Chondrocyte (in vitro differentiated cells): ENCODE measurements at regions not wholly inside any gene's neighbourhood (a gene's known extent, or its start where the extent isn't known, plus 50 kb on each side); places are given as distances from the start of the nearest gene placed in this dataset.

Source experiments
- DNase-seq: peaks from one replicate; pipeline ENCODE4 v3.0.0; 2021; ENCODE audit warnings: mixed read lengths, low spot score
- H3K27ac Mint-ChIP-seq: one replicate; pipeline ENCODE4 v1.8.0; 2021; ENCODE audit warnings: mild to moderate bottlenecking, moderate library complexity, mixed read lengths; ENCODE audit not compliant: unreplicated experiment
- H3K27me3 Mint-ChIP-seq: 2 replicates; pipeline ENCODE4 v1.8.0; 2021; ENCODE audit warnings: low read depth, mixed read lengths
- H3K36me3 Mint-ChIP-seq: 2 replicates; pipeline ENCODE4 v1.8.0; 2021; ENCODE audit warnings: low read depth, mixed read lengths
- H3K4me1 Mint-ChIP-seq: 2 replicates; pipeline ENCODE4 v1.8.0; 2021; ENCODE audit warnings: low read depth, mild to moderate bottlenecking, mixed read lengths
- H3K4me3 Mint-ChIP-seq: one replicate; pipeline ENCODE4 v1.8.0; 2021; ENCODE audit warnings: mild to moderate bottlenecking, moderate library complexity, mixed read lengths; ENCODE audit not compliant: unreplicated experiment
- H3K9me3 Mint-ChIP-seq: 2 replicates; pipeline ENCODE4 v1.8.0; 2021; ENCODE audit warnings: low read depth, mixed read lengths
- TF ChIP-seq, protein P1 (sequence below): fragments of 200-600 bp; sonication (generic); IDR thresholded peaks from 2 replicates; pipeline ENCODE4 v1.5.0; 2021; ENCODE audit warnings: antibody characterized with exemption, mild to moderate bottlenecking, moderate library complexity

DNA sequence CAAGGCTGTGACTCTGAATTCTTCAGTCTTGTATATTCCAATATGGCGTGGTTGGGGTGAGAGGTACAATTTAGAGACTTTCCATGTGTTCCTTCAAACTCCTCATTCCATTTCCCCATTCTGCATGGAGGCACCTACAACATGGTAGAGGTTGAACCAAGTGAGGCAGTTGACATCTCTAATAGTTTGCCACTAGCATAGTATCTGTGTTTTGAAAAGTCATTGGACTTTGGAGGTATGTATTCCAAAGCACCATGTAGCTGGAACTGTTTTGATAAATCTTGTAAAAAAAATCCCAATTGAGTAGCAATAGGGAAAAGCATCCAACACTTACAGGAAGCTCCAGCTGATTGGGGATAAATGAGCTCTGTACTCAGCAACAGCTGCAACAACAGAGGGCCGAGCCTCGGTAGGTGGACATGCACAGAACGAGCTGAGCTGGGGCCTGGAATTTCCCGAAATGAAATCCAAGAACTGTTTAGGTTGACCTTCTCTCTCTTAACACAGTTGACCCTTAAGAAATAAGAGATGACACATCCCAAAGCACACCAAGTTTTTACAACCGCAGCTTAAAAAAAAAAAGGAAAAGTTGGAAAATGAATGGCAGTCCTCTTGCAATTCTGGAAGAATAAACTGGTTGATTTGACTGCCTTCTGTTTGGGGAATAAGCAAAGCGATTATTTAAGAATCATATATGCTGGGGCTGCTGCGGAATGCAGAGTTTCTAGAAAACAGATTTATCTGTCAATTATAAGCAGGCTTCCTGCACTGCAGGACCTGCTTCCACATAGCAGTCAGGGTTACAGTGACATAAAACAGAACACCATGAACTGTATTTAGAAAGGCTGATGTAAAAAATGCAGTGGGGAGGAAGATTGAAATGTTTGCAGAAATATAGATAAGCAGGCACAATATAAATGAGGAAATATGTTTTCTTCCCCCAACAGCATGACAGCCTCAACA is 194.6 kb upstream of the KRR1 start:
- H3K27me3 Mint-ChIP-seq = peaks cover 4% of the 10 kb centered on the region
- no peaks in the 10 kb centered on the region for H3K36me3 Mint-ChIP-seq
- H3K4me1 Mint-ChIP-seq = peaks cover 27% of the 10 kb centered on the region
- H3K4me3 Mint-ChIP-seq = peak overlapping the region; percentile 46
- H3K9me3 Mint-ChIP-seq = no peaks in the 10 kb centered on the region
- no peak for DNase-seq
- TF ChIP-seq, protein P1, sequence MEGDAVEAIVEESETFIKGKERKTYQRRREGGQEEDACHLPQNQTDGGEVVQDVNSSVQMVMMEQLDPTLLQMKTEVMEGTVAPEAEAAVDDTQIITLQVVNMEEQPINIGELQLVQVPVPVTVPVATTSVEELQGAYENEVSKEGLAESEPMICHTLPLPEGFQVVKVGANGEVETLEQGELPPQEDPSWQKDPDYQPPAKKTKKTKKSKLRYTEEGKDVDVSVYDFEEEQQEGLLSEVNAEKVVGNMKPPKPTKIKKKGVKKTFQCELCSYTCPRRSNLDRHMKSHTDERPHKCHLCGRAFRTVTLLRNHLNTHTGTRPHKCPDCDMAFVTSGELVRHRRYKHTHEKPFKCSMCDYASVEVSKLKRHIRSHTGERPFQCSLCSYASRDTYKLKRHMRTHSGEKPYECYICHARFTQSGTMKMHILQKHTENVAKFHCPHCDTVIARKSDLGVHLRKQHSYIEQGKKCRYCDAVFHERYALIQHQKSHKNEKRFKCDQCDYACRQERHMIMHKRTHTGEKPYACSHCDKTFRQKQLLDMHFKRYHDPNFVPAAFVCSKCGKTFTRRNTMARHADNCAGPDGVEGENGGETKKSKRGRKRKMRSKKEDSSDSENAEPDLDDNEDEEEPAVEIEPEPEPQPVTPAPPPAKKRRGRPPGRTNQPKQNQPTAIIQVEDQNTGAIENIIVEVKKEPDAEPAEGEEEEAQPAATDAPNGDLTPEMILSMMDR = no peak
- H3K27ac Mint-ChIP-seq = peak overlapping the region; percentile 75

DNA sequence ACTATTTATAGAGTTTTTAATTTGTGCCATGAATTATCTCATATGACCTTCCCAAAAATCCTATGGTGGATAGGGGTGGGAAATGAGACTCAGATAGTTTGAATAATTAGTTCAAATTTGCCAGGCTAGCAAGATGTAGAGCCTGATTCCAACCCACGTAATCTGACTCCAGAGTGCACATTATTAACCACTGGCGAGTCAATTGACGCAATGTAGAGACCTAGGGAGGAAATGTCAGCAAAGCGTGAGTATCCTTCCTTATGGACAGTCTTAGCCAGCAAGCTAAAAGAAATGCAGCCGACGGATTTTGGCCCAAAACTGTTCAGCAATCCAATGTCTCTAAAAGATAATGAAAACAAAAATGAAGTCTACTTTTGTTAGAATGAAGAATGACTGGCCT is 193.3 kb upstream of the KRR1 start:
- no peak for DNase-seq
- TF ChIP-seq, protein P1 = no peak
- Mint-ChIP-seq H3K27ac (peak overlapping the region; percentile 22), H3K9me3 (no peaks in the 10 kb centered on the region), H3K4me3 (no peak overlapping the region), H3K27me3 (peaks cover 2% of the 10 kb centered on the region), H3K4me1 (peaks cover 27% of the 10 kb centered on the region), H3K36me3 (no peaks in the 10 kb centered on the region)

DNA sequence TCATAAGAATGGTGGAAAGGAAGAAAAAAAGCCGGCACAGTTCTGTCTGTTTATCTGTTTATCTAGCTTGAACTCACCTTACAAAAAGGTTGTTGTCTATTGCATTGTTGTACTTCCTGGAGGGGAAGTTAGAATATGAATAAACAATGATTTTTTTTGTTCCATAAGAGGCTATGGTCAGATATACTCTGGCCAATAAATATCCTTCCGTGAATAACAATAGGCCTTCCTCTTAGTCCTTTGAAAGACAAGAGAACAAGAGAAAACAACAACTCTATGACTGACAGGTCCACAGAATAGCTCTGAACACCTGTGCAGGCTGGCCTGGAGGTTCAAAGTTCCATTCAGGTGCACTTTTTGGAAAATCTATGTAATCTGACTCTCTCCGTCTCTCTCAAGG is 192.8 kb upstream of the KRR1 start:
- no peak overlapping the region for H3K27ac Mint-ChIP-seq
- peaks cover 25% of the 10 kb centered on the region for H3K4me1 Mint-ChIP-seq
- peaks cover 2% of the 10 kb centered on the region for H3K9me3 Mint-ChIP-seq

DNA sequence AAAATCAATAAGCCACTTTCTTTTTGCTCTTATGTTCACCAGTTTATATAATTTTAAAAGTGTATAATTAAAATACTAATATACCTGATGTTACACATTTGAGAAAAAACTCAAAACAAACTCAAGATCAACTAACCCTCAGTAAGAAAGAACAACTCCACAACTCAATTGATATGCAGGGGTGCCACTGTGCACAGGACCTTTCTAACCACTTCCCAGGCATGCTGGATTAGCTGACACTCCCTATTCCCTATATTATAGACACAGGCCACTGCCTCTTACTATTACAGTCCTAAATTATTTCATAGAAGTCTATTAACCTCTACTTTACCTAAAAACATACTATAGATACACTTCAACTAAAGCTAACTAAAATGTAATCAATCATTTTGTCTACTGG is 191.7 kb upstream of the KRR1 start:
- DNase-seq = no peak
- Mint-ChIP-seq H3K4me1 (peaks cover 25% of the 10 kb centered on the region), H3K4me3 (no peak overlapping the region), H3K27ac (no peak overlapping the region), H3K36me3 (no peaks in the 10 kb centered on the region), H3K9me3 (peaks cover 3% of the 10 kb centered on the region), H3K27me3 (no peaks in the 10 kb centered on the region)
- TF ChIP-seq, protein P1 = no peak

More for the DNA sequence above, 192.8 kb upstream of the KRR1 start:
- TF ChIP-seq, protein P1 = no peak
- no peak overlapping the region for H3K4me3 Mint-ChIP-seq
- no peaks in the 10 kb centered on the region for H3K36me3 Mint-ChIP-seq
- no peak for DNase-seq
- no peaks in the 10 kb centered on the region for H3K27me3 Mint-ChIP-seq

GRCh38 chr12:75702477-75703093 is 191.2 kb upstream of the KRR1 start:
- no peak for DNase-seq
- peaks cover 3% of the 10 kb centered on the region for H3K9me3 Mint-ChIP-seq
- TF ChIP-seq, protein P1 = no peak
- H3K4me1 Mint-ChIP-seq = peaks cover 20% of the 10 kb centered on the region
- no peaks in the 10 kb centered on the region for H3K27me3 Mint-ChIP-seq
- H3K36me3 Mint-ChIP-seq = no peaks in the 10 kb centered on the region
- H3K27ac Mint-ChIP-seq = no peak overlapping the region
- no peak overlapping the region for H3K4me3 Mint-ChIP-seq
